ENCODE measurements at regions not wholly inside any gene's neighbourhood (a gene's known extent, or its start where the extent isn't known, plus 50 kb on each side); places are given as distances from the start of the nearest gene placed in this dataset.

GRCh38 chr2:113370478-113371091, 66.9 kb upstream of the ZNG1B start:
- TF ChIP-seq CEBPB (IDR thresholded peaks at IDR 0.05; ENCODE audit: low read depth, low read length) (no peak), SMC3 (IDR thresholded peaks at IDR 0.05; ENCODE audit: low read depth, low read length) (peak; percentile 91), RCOR1 (IDR thresholded peaks at IDR 0.05; ENCODE audit: insufficient replicate concordance, low read length) (no peak), RAD21 (IDR thresholded peaks at IDR 0.05; ENCODE audit: low read length) (peak; percentile 91)
- TF ChIP-seq, protein P1, sequence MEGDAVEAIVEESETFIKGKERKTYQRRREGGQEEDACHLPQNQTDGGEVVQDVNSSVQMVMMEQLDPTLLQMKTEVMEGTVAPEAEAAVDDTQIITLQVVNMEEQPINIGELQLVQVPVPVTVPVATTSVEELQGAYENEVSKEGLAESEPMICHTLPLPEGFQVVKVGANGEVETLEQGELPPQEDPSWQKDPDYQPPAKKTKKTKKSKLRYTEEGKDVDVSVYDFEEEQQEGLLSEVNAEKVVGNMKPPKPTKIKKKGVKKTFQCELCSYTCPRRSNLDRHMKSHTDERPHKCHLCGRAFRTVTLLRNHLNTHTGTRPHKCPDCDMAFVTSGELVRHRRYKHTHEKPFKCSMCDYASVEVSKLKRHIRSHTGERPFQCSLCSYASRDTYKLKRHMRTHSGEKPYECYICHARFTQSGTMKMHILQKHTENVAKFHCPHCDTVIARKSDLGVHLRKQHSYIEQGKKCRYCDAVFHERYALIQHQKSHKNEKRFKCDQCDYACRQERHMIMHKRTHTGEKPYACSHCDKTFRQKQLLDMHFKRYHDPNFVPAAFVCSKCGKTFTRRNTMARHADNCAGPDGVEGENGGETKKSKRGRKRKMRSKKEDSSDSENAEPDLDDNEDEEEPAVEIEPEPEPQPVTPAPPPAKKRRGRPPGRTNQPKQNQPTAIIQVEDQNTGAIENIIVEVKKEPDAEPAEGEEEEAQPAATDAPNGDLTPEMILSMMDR (conservative IDR thresholded peaks at IDR 0.05; ENCODE audit: low read depth, low read length) = peak; percentile 82
- Histone ChIP-seq H4K8ac (ENCODE audit: low read depth in 2 of 2, low read length in 2 of 2) (no peak overlapping the region), H3K9me1 (ENCODE audit: insufficient read depth, low read length) (no peaks in the 10 kb centered on the region), H3K23ac (ENCODE audit: low read depth, low read length) (no peak overlapping the region), H2BK5ac (ENCODE audit: low read depth, low read length, poor library complexity, severe bottlenecking) (no peak overlapping the region), H3K18ac (ENCODE audit: low read depth, low read length) (no peak overlapping the region), H3K36me3 (ENCODE audit: control insufficient read depth, insufficient read depth, low read length) (no peaks in the 10 kb centered on the region), H2BK20ac (ENCODE audit: low read depth, low read length) (no peak overlapping the region), H2BK15ac (ENCODE audit: low read depth, low read length) (no peak overlapping the region), H3K9me3 (ENCODE audit: control insufficient read depth, insufficient read depth, low read length) (no peaks in the 10 kb centered on the region), H3K79me1 (ENCODE audit: low read depth in 1 of 2, low read length in 2 of 2) (no peaks in the 10 kb centered on the region), H2AK9ac (replicated peaks; ENCODE audit: low read depth, low read length, poor library complexity) (no peak overlapping the region), H4K5ac (ENCODE audit: low read depth, low read length) (no peak overlapping the region), H4K91ac (ENCODE audit: insufficient read depth, low read depth, low read length) (no peak overlapping the region), H3K27me3 (ENCODE audit: control insufficient read depth, insufficient read depth, low read length) (peaks cover 15% of the 10 kb centered on the region), H3K9ac (ENCODE audit: low read depth, low read length) (no peak overlapping the region), H3K56ac (ENCODE audit: extremely low read depth, insufficient read depth, low read length) (no peak overlapping the region), H3K27ac (ENCODE audit: insufficient read depth, low read length) (no peak overlapping the region), H3K4me3 (ENCODE audit: insufficient read depth, low read depth, low read length) (no peak overlapping the region), H2BK120ac (ENCODE audit: low read depth, low read length) (no peak overlapping the region), H3K4me1 (ENCODE audit: control insufficient read depth, insufficient read depth, low read length) (no peaks in the 10 kb centered on the region), H3K4me2 (ENCODE audit: low read depth, low read length) (no peak overlapping the region), H2AK5ac (ENCODE audit: low read depth, low read length) (no peak overlapping the region), H2AFZ (replicated peaks; ENCODE audit: low read length, poor library complexity) (no peak overlapping the region), H3K4ac (ENCODE audit: low read depth, low read length) (no peak overlapping the region), H3K14ac (replicated peaks; ENCODE audit: low read depth, low read length) (no peak overlapping the region), H4K20me1 (ENCODE audit: insufficient read depth, low read length) (no peaks in the 10 kb centered on the region)
- in situ Hi-C loops (cut with MboI; ENCODE audit: low sequenced_read_pairs) (loop anchor here (5.0 kb wide), 2 partner anchors 123 to 233 kb away; no protein-coding TSS in a partner anchor), dilution Hi-C loops (cut with HindIII; ENCODE audit: low sequenced_read_pairs, unreplicated experiment) (no loop called here), intact Hi-C loops (cut with micrococcal nuclease) (loop anchor here (1.0 kb wide), 3 partner anchors 121 to 232 kb away; no protein-coding TSS in a partner anchor)
- ChIA-PET CTCF (interaction anchor here (0.8 to 2.2 kb wide), 4 partner anchors 122 to 172 kb away, joined by 4 to 12 read pairs (median 8); no protein-coding TSS in a partner anchor), POLR2A (ENCODE audit: unreplicated experiment) (interaction anchor here (0.6 kb wide), 1 partner anchor 122 kb away, joined by 3 read pairs; no protein-coding TSS in a partner anchor)
- DNase-seq (peak; percentile 72), ATAC-seq (ENCODE audit: low read depth) (peak; percentile 98)
- WGBS, 2 experiments (ENCODE audit: extremely low coverage in 2 of 2, insufficient read length in 1 of 2) = 0% methylated on average over 4 of the region's 9 CpGs; no CpG with 5 or more reads in 1 of the 2 experiments
- no TSS peak for BruUV-seq (replicated peaks)
